ENCODE measurements at regions not wholly inside any gene's neighbourhood (a gene's known extent, or its start where the extent isn't known, plus 50 kb on each side); places are given as distances from the start of the nearest gene placed in this dataset.
A peak's percentile ranks its signal among the peaks of the same experiment; 100 is the strongest.

DNA sequence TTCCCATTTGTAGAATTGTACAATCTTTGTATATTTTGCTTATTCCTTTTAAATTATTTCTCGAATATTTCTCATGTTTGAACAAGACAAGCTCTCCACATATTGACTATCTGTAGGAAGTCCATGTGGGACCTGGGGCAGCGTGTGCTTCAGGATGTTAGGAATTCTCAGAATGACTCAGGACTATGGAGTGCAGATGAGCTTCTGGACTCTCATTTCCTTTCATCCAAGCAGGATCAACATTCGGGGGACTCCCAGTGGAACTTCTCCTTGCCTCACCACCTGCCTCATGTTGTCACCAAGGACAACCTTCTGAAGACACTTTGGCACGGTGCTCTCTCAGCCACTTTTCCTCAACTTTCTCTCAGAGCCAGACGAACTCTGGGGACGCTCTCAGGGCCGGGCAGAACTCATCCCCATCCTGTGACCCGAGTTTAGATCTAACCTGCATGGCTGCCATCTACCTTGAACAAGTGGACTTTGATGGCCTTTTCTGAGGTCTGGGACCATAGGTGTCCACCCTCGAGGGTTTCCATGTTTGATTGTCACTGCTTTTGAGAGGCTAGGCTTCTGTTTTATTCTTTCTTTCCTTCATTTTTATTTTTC, 441.7 kb downstream of the IRS2 start:
- no peak for ATAC-seq
- Histone ChIP-seq H3K9me3 (ENCODE audit: control insufficient read depth in 1 of 2, insufficient read depth in 1 of 2, low read depth in 1 of 2, low read length in 2 of 2) (no peaks in the 10 kb centered on the region), H3K27ac (ENCODE audit: low read depth, low read length) (no peak overlapping the region), H3K79me2 (ENCODE audit: insufficient read depth, low read length) (no peaks in the 10 kb centered on the region), H3K9ac (ENCODE audit: low read length) (no peak overlapping the region), H3K9me2 (ENCODE audit: insufficient read depth) (no peaks in the 10 kb centered on the region), H3K4me3 (replicated peaks in 1 of 2; ENCODE audit: low read depth in 1 of 2, low read length in 2 of 2) (no peak overlapping the region), H3K4me1 (ENCODE audit: control insufficient read depth in 1 of 2, insufficient read depth in 2 of 2, low read length in 2 of 2) (peaks cover 5 to 36% of the 10 kb centered on the region in 2 experiments; a peak in 2 of 4 replicates), H2AFZ (ENCODE audit: low read depth, low read length, poor library complexity, severe bottlenecking) (peak overlapping the region; percentile 36), H3K27me3 (ENCODE audit: insufficient read depth, low read length) (no peaks in the 10 kb centered on the region), H3K36me3 (ENCODE audit: control insufficient read depth in 1 of 2, insufficient read depth in 2 of 2, low read length in 2 of 2) (no peaks in the 10 kb centered on the region), H3K4me2 (ENCODE audit: low read length) (peak overlapping the region; percentile 30; the same call in 1 of the 2 replicates), H4K20me1 (ENCODE audit: insufficient read depth) (no peaks in the 10 kb centered on the region)
- intact Hi-C loops (cut with micrococcal nuclease) = no loop called here
- no TSS peak for BruUV-seq (replicated peaks)
- ChIA-PET POLR2A (no interaction called here), RAD21 (ENCODE audit: low non-redundant PET in 1 of 2, low total read pairs in 2 of 2, uncharacterized antibody in 2 of 2, unreplicated experiment in 2 of 2) (no interaction called here), CTCF (no interaction called here)
- TF ChIP-seq EGR1 (IDR thresholded peaks at IDR 0.05; ENCODE audit: low read depth) (no peak), FOSL1 (IDR thresholded peaks at IDR 0.05; ENCODE audit: low read depth) (no peak), ZNF274 (IDR thresholded peaks at IDR 0.05; ENCODE audit: low read depth, low read length) (no peak), POLR2A (IDR thresholded peaks at IDR 0.05; ENCODE audit: borderline replicate concordance, extremely low read depth, insufficient read depth, insufficient read length) (no peak), SIN3A (IDR thresholded peaks at IDR 0.05; ENCODE audit: low read depth) (no peak), SRF (IDR thresholded peaks at IDR 0.05; ENCODE audit: low read depth) (no peak), SP1 (IDR thresholded peaks at IDR 0.05; ENCODE audit: low read depth) (no peak), JUND (IDR thresholded peaks at IDR 0.05) (no peak), ELF1 (IDR thresholded peaks at IDR 0.05; ENCODE audit: borderline replicate concordance, low read depth) (no peak), EZH2 (IDR thresholded peaks at IDR 0.05) (no peak), POLR2AphosphoS5 (IDR thresholded peaks at IDR 0.05; ENCODE audit: low read depth, low read length) (no peak), TCF7L2 (IDR thresholded peaks at IDR 0.05; ENCODE audit: borderline replicate concordance, extremely low read depth, insufficient read depth, insufficient read length) (no peak), CEBPB (IDR thresholded peaks at IDR 0.05; ENCODE audit: low read depth) (no peak)
- TF ChIP-seq, protein P1, sequence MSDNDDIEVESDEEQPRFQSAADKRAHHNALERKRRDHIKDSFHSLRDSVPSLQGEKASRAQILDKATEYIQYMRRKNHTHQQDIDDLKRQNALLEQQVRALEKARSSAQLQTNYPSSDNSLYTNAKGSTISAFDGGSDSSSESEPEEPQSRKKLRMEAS (IDR thresholded peaks at IDR 0.05) = no peak
- TF ChIP-seq, protein P2, sequence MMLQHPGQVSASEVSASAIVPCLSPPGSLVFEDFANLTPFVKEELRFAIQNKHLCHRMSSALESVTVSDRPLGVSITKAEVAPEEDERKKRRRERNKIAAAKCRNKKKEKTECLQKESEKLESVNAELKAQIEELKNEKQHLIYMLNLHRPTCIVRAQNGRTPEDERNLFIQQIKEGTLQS (IDR thresholded peaks at IDR 0.05) = no peak
- TF ChIP-seq, protein P3, sequence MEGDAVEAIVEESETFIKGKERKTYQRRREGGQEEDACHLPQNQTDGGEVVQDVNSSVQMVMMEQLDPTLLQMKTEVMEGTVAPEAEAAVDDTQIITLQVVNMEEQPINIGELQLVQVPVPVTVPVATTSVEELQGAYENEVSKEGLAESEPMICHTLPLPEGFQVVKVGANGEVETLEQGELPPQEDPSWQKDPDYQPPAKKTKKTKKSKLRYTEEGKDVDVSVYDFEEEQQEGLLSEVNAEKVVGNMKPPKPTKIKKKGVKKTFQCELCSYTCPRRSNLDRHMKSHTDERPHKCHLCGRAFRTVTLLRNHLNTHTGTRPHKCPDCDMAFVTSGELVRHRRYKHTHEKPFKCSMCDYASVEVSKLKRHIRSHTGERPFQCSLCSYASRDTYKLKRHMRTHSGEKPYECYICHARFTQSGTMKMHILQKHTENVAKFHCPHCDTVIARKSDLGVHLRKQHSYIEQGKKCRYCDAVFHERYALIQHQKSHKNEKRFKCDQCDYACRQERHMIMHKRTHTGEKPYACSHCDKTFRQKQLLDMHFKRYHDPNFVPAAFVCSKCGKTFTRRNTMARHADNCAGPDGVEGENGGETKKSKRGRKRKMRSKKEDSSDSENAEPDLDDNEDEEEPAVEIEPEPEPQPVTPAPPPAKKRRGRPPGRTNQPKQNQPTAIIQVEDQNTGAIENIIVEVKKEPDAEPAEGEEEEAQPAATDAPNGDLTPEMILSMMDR (IDR thresholded peaks at IDR 0.05 in 2 of 3, conservative IDR thresholded peaks at IDR 0.05 in 1 of 3; ENCODE audit: borderline replicate concordance in 1 of 3, insufficient read depth in 1 of 3, low read depth in 2 of 3, low read length in 2 of 3) = no peak
- TF ChIP-seq, protein P4, sequence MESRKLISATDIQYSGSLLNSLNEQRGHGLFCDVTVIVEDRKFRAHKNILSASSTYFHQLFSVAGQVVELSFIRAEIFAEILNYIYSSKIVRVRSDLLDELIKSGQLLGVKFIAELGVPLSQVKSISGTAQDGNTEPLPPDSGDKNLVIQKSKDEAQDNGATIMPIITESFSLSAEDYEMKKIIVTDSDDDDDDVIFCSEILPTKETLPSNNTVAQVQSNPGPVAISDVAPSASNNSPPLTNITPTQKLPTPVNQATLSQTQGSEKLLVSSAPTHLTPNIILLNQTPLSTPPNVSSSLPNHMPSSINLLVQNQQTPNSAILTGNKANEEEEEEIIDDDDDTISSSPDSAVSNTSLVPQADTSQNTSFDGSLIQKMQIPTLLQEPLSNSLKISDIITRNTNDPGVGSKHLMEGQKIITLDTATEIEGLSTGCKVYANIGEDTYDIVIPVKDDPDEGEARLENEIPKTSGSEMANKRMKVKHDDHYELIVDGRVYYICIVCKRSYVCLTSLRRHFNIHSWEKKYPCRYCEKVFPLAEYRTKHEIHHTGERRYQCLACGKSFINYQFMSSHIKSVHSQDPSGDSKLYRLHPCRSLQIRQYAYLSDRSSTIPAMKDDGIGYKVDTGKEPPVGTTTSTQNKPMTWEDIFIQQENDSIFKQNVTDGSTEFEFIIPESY (IDR thresholded peaks at IDR 0.05; ENCODE audit: extremely low read depth, insufficient replicate concordance, low read length) = no peak
- no peak for DNase-seq (ENCODE audit: low read depth, low spot score)

Measured in HCT116 (cell line).